T47D (cell line): ENCODE measurements at regions not wholly inside any gene's neighbourhood (a gene's known extent, or its start where the extent isn't known, plus 50 kb on each side); places are given as distances from the start of the nearest gene placed in this dataset.

Source experiments
- DNase-seq, 2 experiments: peaks; one replicate each; pipeline versions ENCODE4 v3.0.0 to v3.0.0-alpha.2; 2011 to 2012; ENCODE audit warnings: low read depth in 1 of 2, low spot score in 1 of 2
- JUND ChIP-seq: IDR thresholded peaks from 2 replicates; pipeline ENCODE4 v1.6.1; 2012; ENCODE audit warnings: low read depth
- in situ Hi-C: cut with HindIII; loops from 2 replicates; pipeline ENCODE4 v1.10.0; 2016; ENCODE audit warnings: low sequenced_read_pairs, low pct_unique_long_range_greater_than_20kb

GRCh38 chrX:146181858-146182257 lies 364.2 kb downstream of the SLITRK2 start:
- in situ Hi-C loops: no loop called here
- DNase-seq: no peak
- no peak for TF ChIP-seq JUND

GRCh38 chrX:146186540-146186939 lies 368.9 kb downstream of the SLITRK2 start:
- in situ Hi-C loops: no loop called here
- no peak for DNase-seq
- no peak for TF ChIP-seq JUND

GRCh38 chrX:146189371-146189770 lies 371.7 kb downstream of the SLITRK2 start:
- in situ Hi-C loops: no loop called here
- TF ChIP-seq JUND: no peak
- DNase-seq: no peak

- in situ Hi-C loops: no loop called here
- no peak for TF ChIP-seq JUND
- DNase-seq: no peak
Measured at GRCh38 chrX:146208821-146209220, 391.2 kb downstream of the SLITRK2 start.

- TF ChIP-seq JUND: no peak
- peak in 1 of 2 experiments; percentile 11 for DNase-seq
- in situ Hi-C loops: no loop called here
Measured at GRCh38 chrX:146224442-146224841, 406.8 kb downstream of the SLITRK2 start.

- DNase-seq: no peak
- in situ Hi-C loops: no loop called here
- no peak for TF ChIP-seq JUND
Measured at GRCh38 chrX:146238173-146238572, 420.5 kb downstream of the SLITRK2 start.

- in situ Hi-C loops: no loop called here
- TF ChIP-seq JUND: no peak
- DNase-seq: no peak
Measured at GRCh38 chrX:146241902-146242301, 424.3 kb downstream of the SLITRK2 start.

- DNase-seq: no peak
- no peak for TF ChIP-seq JUND
- in situ Hi-C loops: no loop called here
Measured at GRCh38 chrX:146243041-146243440, 425.4 kb downstream of the SLITRK2 start.

GRCh38 chrX:146259207-146259606 lies 441.6 kb downstream of the SLITRK2 start:
- no peak for TF ChIP-seq JUND
- no peak for DNase-seq
- in situ Hi-C loops: no loop called here

- no peak for TF ChIP-seq JUND
- no peak for DNase-seq
- in situ Hi-C loops: no loop called here
Measured at GRCh38 chrX:146264763-146265375, 447.2 kb downstream of the SLITRK2 start.

GRCh38 chrX:146278381-146278780 lies 460.8 kb downstream of the SLITRK2 start:
- TF ChIP-seq JUND: no peak
- DNase-seq: peak in 1 of 2 experiments; percentile 4
- in situ Hi-C loops: no loop called here
